Parathyroid adenoma (tissue), 2 donors: ENCODE measurements at regions not wholly inside any gene's neighbourhood (a gene's known extent, or its start where the extent isn't known, plus 50 kb on each side); places are given as distances from the start of the nearest gene placed in this dataset.

ENCODE experiments used
- H2AFZ ChIP-seq: fragments of 300-600 bp; sonication (generic); one replicate; pipeline ENCODE4 v1.7.0; 2017; ENCODE audit warnings: antibody characterized with exemption, mild to moderate bottlenecking
- H3K27ac ChIP-seq: fragments of 300-600 bp; sonication (generic); one replicate; pipeline ENCODE4 v1.7.0; 2017
- H3K27me3 ChIP-seq: fragments of 300-600 bp; sonication (generic); one replicate; pipeline ENCODE4 v1.7.0; 2017; ENCODE audit warnings: low read length; ENCODE audit not compliant: control insufficient read depth, insufficient read depth
- H3K36me3 ChIP-seq: fragments of 300-600 bp; sonication (generic); one replicate; pipeline ENCODE4 v1.7.0; 2017; ENCODE audit warnings: low read length; ENCODE audit not compliant: control insufficient read depth, insufficient read depth
- H3K4me1 ChIP-seq: fragments of 300-600 bp; sonication (generic); one replicate; pipeline ENCODE4 v1.7.0; 2017; ENCODE audit warnings: control low read depth
- H3K4me2 ChIP-seq: fragments of 300-600 bp; sonication (generic); one replicate; pipeline ENCODE4 v1.7.0; 2017; ENCODE audit warnings: low read length
- H3K4me3 ChIP-seq: fragments of 300-600 bp; sonication (generic); one replicate; pipeline ENCODE4 v1.7.0; 2017; ENCODE audit warnings: low read depth, low read length
- H3K79me2 ChIP-seq: fragments of 300-600 bp; sonication (generic); one replicate; pipeline ENCODE4 v1.7.0; 2017; ENCODE audit warnings: control low read depth
- H3K9ac ChIP-seq: fragments of 300-600 bp; sonication (generic); one replicate; pipeline ENCODE4 v1.7.0; 2017; ENCODE audit warnings: mild to moderate bottlenecking
- H3K9me3 ChIP-seq: fragments of 300-600 bp; sonication (generic); one replicate; pipeline ENCODE4 v1.7.0; 2017; ENCODE audit warnings: low read length; ENCODE audit not compliant: control insufficient read depth
- TF ChIP-seq, protein P1 (sequence below): fragments of 300-600 bp; sonication (generic); IDR thresholded peaks from one replicate; pipeline ENCODE4 v1.7.0; 2017; ENCODE audit warnings: antibody characterized with exemption, mild to moderate bottlenecking
- donor health status: primary hyperparathyroidism.

DNA sequence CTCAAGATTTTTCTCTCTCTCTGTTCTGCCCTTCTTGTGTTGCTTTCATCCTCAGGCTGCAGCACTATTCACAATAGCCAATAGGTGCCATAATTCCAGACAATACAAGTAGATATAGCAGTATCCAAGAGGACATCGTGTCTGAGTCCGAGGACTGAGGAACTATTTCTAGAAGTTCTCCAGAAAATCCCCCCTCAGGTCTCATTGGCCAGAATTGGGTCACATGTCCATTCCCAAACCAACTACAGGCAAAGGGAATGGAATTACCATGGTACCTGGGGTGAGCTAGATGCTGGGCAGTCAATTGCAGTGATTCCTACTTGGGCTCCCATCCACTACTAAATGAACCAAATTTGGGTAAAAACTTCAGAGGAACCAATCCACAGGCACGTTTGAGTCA is 301.9 kb upstream of the RASGEF1B start:
- Histone ChIP-seq H3K4me1 (no peaks in the 10 kb centered on the region), H3K36me3 (no peaks in the 10 kb centered on the region), H3K4me3 (no peak overlapping the region), H3K27ac (no peak overlapping the region), H3K9ac (no peak overlapping the region), H3K27me3 (no peaks in the 10 kb centered on the region), H3K4me2 (no peak overlapping the region), H3K9me3 (no peaks in the 10 kb centered on the region), H2AFZ (no peak overlapping the region), H3K79me2 (no peaks in the 10 kb centered on the region)
- TF ChIP-seq, protein P1, sequence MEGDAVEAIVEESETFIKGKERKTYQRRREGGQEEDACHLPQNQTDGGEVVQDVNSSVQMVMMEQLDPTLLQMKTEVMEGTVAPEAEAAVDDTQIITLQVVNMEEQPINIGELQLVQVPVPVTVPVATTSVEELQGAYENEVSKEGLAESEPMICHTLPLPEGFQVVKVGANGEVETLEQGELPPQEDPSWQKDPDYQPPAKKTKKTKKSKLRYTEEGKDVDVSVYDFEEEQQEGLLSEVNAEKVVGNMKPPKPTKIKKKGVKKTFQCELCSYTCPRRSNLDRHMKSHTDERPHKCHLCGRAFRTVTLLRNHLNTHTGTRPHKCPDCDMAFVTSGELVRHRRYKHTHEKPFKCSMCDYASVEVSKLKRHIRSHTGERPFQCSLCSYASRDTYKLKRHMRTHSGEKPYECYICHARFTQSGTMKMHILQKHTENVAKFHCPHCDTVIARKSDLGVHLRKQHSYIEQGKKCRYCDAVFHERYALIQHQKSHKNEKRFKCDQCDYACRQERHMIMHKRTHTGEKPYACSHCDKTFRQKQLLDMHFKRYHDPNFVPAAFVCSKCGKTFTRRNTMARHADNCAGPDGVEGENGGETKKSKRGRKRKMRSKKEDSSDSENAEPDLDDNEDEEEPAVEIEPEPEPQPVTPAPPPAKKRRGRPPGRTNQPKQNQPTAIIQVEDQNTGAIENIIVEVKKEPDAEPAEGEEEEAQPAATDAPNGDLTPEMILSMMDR, result no peak

DNA sequence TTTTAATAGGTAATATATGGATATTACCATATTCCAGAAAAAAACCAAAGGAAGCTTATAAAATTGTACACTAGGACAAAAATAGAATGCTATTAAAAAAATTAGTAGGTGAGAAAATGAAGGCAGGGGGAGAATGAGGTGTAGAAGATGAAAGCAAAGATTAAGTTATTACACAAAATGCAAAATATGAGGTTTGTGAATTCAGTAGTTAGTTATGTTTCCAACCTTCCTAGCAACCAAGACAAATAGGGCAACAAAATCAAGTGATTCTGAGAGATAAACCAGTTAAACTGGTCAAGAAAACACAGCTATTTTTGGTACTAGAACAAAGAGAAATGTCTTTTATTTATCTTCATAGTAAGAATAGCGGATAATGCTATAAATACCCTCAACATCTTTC is 300.0 kb upstream of the RASGEF1B start:
- Histone ChIP-seq H3K36me3 (no peaks in the 10 kb centered on the region), H3K4me3 (no peak overlapping the region), H3K4me1 (no peaks in the 10 kb centered on the region), H3K27me3 (no peaks in the 10 kb centered on the region), H3K9ac (no peak overlapping the region), H3K79me2 (no peaks in the 10 kb centered on the region), H3K9me3 (no peaks in the 10 kb centered on the region), H3K4me2 (no peak overlapping the region), H3K27ac (no peak overlapping the region), H2AFZ (no peak overlapping the region)
- TF ChIP-seq, protein P1, result no peak

GRCh38 chr4:81769244-81769643 is 297.5 kb upstream of the RASGEF1B start:
- Histone ChIP-seq H3K9ac (no peak overlapping the region), H3K4me3 (no peak overlapping the region), H3K4me2 (no peak overlapping the region), H3K4me1 (no peaks in the 10 kb centered on the region), H3K9me3 (no peaks in the 10 kb centered on the region), H3K79me2 (no peaks in the 10 kb centered on the region), H3K36me3 (no peaks in the 10 kb centered on the region), H3K27me3 (no peaks in the 10 kb centered on the region), H2AFZ (no peak overlapping the region), H3K27ac (no peak overlapping the region)
- TF ChIP-seq, protein P1, result no peak

DNA sequence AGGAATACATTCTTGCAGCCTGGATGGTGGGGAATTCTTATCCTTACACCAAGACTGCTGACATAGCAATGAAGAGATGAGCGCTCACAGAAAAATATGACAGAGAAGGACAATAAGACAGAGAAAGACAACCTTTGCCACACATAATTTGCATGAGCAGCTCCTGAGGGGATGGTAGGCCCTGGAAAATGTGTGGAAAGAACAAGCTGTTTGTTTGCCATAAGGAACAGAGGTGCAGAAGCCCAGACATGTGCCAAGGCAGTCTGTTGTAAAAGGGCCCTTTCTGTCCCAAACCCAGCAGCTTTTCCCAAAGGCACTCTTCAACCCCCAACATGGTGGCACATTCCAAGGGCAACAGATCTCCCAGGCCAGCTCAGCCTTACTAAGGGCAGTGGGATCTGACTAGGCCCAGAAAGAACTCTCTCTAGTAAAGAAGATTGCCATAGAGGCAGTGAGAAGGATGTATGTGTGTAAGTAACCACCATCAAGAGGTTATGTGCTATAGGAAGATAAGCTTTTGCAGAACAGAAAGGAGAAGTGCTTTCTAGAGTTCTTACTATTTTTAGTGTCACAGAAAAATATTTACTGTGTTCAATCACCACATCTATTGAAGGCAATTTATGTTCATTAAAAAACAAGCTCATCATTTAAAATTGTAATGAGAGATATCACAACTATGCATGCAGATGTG is 287.0 kb upstream of the RASGEF1B start:
- Histone ChIP-seq H3K9ac (no peak overlapping the region), H3K27me3 (no peaks in the 10 kb centered on the region), H3K4me1 (no peaks in the 10 kb centered on the region), H3K4me3 (no peak overlapping the region), H3K79me2 (no peaks in the 10 kb centered on the region), H3K4me2 (no peak overlapping the region), H3K9me3 (no peaks in the 10 kb centered on the region), H2AFZ (no peak overlapping the region), H3K36me3 (no peaks in the 10 kb centered on the region), H3K27ac (no peak overlapping the region)
- TF ChIP-seq, protein P1, result no peak

DNA sequence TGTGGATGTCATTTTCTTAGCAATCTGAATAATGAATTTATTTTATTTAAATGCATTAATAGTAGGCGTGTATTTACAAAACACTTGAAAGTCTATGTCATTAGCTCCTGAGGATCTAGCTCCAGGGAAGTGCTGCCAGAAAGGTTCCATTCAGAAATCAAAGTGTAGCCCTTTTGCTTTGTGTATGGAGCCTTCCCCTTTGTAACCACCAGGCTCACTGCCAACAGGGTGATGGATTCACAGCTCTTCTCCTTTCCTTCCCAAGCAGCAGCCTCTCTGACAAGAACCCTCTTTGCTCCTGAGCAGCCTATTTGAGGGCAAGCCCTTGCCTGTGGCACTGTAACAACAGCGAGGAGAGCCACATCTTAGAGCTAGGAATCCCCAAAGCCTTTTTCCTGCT is 286.0 kb upstream of the RASGEF1B start:
- Histone ChIP-seq H3K27me3 (no peaks in the 10 kb centered on the region), H3K4me3 (no peak overlapping the region), H3K36me3 (no peaks in the 10 kb centered on the region), H3K4me1 (no peaks in the 10 kb centered on the region), H3K9me3 (no peaks in the 10 kb centered on the region), H3K9ac (no peak overlapping the region), H3K27ac (no peak overlapping the region), H3K4me2 (no peak overlapping the region), H3K79me2 (no peaks in the 10 kb centered on the region), H2AFZ (no peak overlapping the region)
- TF ChIP-seq, protein P1, result no peak
